Prostate gland (tissue), 2 donors: ENCODE measurements at regions not wholly inside any gene's neighbourhood (a gene's known extent, or its start where the extent isn't known, plus 50 kb on each side); places are given as distances from the start of the nearest gene placed in this dataset.

Source experiments
- CTCF ChIP-seq, 4 experiments: fragments of 200-600 bp in 2 of 4; fragments of 450-650 bp in 2 of 4; sonication (generic) in 2 of 4; IDR thresholded peaks; 1 replicate in 3 of 4; 2 replicates in 1 of 4; pipeline ENCODE4 v1.5.1; 2016 to 2019; ENCODE audit warnings: antibody characterized with exemption in 4 of 4, mild to moderate bottlenecking in 2 of 4, moderate library complexity in 2 of 4
- POLR2A ChIP-seq: fragments of 450-650 bp; IDR thresholded peaks from one replicate; pipeline ENCODE4 v1.6.1; 2016; ENCODE audit warnings: antibody characterized with exemption, mild to moderate bottlenecking
- POLR2AphosphoS5 ChIP-seq: sonication (generic); formaldehyde crosslinking; IDR thresholded peaks from one replicate; pipeline ENCODE4 v1.6.1; 2017; ENCODE audit warnings: antibody characterized with exemption

DNA sequence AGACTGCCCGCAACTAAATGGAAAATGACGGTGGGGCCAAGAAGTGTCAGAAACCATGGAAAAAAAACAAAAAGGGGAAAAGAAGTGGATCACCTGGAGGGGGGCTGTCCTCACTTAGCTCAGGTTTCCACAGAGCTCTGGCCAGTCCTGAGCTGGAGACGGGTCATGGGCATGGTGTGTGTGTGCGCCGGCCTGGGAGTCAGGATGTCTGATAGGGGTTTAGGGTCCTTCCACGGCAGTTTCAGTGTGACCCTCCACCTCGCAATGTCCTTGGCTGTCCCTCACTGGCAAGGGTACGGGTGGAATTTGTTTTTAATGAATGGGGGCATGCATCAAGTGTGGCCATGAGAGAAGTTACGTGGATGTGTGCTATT is 133.2 kb upstream of the MEIS1 start:
- TF ChIP-seq POLR2AphosphoS5, result no peak
- no peak for TF ChIP-seq POLR2A
- TF ChIP-seq CTCF (IDR thresholded peaks at IDR 0.05), result no peak
